Neural cell (in vitro differentiated cells): ENCODE measurements at regions not wholly inside any gene's neighbourhood (a gene's known extent, or its start where the extent isn't known, plus 50 kb on each side); places are given as distances from the start of the nearest gene placed in this dataset.

ENCODE experiments used
- H2AFZ ChIP-seq: fragments of 200-600, 300-800 bp; sonication (generic), shearing (Covaris generic); 2 replicates; pipeline ENCODE4 v1.6.0; 2014; ENCODE audit warnings: low read depth, mild to moderate bottlenecking, antibody characterized with exemption, low read length, moderate library complexity
- H3F3A ChIP-seq: fragments of 200-600 bp; shearing (Covaris generic); 2 replicates; pipeline ENCODE4 v1.6.1; 2016; ENCODE audit warnings: mild to moderate bottlenecking, moderate library complexity, mixed read lengths, antibody characterized with exemption, low read length; ENCODE audit not compliant: insufficient read depth, poor library complexity, severe bottlenecking
- H3K27ac ChIP-seq: fragments of 200-600, 300-800 bp; sonication (generic), shearing (Covaris generic); 2 replicates; pipeline ENCODE4 v1.5.1; 2014; ENCODE audit warnings: mild to moderate bottlenecking, low read length, moderate library complexity
- H3K27me3 ChIP-seq: fragments of 300-800, 200-600 bp; sonication (generic), shearing (Covaris generic); 2 replicates; pipeline ENCODE4 v1.6.0; 2014; ENCODE audit warnings: mild to moderate bottlenecking, low read depth, low read length, moderate library complexity; ENCODE audit not compliant: insufficient read depth
- H3K36me3 ChIP-seq: fragments of 300-800, 200-600 bp; sonication (generic), shearing (Covaris generic); 2 replicates; pipeline ENCODE4 v1.5.1; 2014; ENCODE audit warnings: mild to moderate bottlenecking, antibody characterized with exemption, low read length, moderate library complexity; ENCODE audit not compliant: insufficient read depth
- H3K4me2 ChIP-seq: fragments of 300-800, 200-600 bp; sonication (generic), shearing (Covaris generic); 2 replicates; pipeline ENCODE4 v1.6.0; 2014; ENCODE audit warnings: mild to moderate bottlenecking, low read length
- H3K4me3 ChIP-seq: fragments of 300-800, 200-600 bp; sonication (generic), shearing (Covaris generic); 2 replicates; pipeline ENCODE4 v1.5.1; 2014; ENCODE audit warnings: mild to moderate bottlenecking, low read length, moderate library complexity
- H3K79me2 ChIP-seq: fragments of 200-600 bp; shearing (Covaris generic); replicated peaks from 2 replicates; pipeline ENCODE4 v1.6.0; 2014; ENCODE audit warnings: mild to moderate bottlenecking, low read length, moderate library complexity; ENCODE audit not compliant: insufficient read depth
- H3K9ac ChIP-seq: fragments of 300-800, 200-600 bp; sonication (generic), shearing (Covaris generic); 2 replicates; pipeline ENCODE4 v1.6.1; 2016; ENCODE audit warnings: mild to moderate bottlenecking, low read length, mixed read lengths
- H3K9me2 ChIP-seq: fragments of 200-600 bp; shearing (Covaris generic); 2 replicates; pipeline ENCODE4 v1.6.1; 2016; ENCODE audit warnings: mild to moderate bottlenecking, low read length, mixed read lengths; ENCODE audit not compliant: insufficient read depth
- H3K9me3 ChIP-seq: fragments of 200-600, 300-800 bp; sonication (generic), shearing (Covaris generic); 2 replicates; pipeline ENCODE4 v1.6.1; 2016; ENCODE audit warnings: mild to moderate bottlenecking, mixed run types, low read length, moderate library complexity, mixed read lengths
- H4K20me1 ChIP-seq: fragments of 200-600 bp; shearing (Covaris generic); 2 replicates; pipeline ENCODE4 v1.6.1; 2016; ENCODE audit warnings: mild to moderate bottlenecking, mixed run types; ENCODE audit not compliant: insufficient read depth
- EP300 ChIP-seq: fragments of 450-650 bp; conservative IDR thresholded peaks from 2 replicates; pipeline ENCODE4 v1.6.1; 2014; ENCODE audit warnings: antibody characterized with exemption, mild to moderate bottlenecking, moderate library complexity; ENCODE audit not compliant: poor library complexity, severe bottlenecking
- EZH2 ChIP-seq: fragments of 200-600, 300-800 bp; shearing (Covaris generic), sonication (generic); IDR thresholded peaks from 2 replicates; pipeline ENCODE4 v1.6.1; 2014; ENCODE audit warnings: antibody characterized with exemption, low read length, borderline replicate concordance, mild to moderate bottlenecking; ENCODE audit not compliant: insufficient read depth, poor library complexity, severe bottlenecking
- MXI1 ChIP-seq: fragments of 450-650 bp; conservative IDR thresholded peaks from 2 replicates; pipeline ENCODE4 v1.6.1; 2014; ENCODE audit warnings: antibody characterized with exemption, mild to moderate bottlenecking; ENCODE audit not compliant: poor library complexity, severe bottlenecking
- POLR2AphosphoS5 ChIP-seq: IDR thresholded peaks from 2 replicates; pipeline ENCODE4 v1.6.1; 2012
- RAD21 ChIP-seq: fragments of 450-650 bp; conservative IDR thresholded peaks from 2 replicates; pipeline ENCODE4 v1.6.1; 2014; ENCODE audit warnings: antibody characterized with exemption, mild to moderate bottlenecking, moderate library complexity
- SMC3 ChIP-seq: fragments of 450-650 bp; conservative IDR thresholded peaks from 2 replicates; pipeline ENCODE4 v1.6.1; 2014; ENCODE audit warnings: antibody characterized with exemption, mild to moderate bottlenecking, moderate library complexity; ENCODE audit not compliant: poor library complexity
- TAF1 ChIP-seq: IDR thresholded peaks from 2 replicates; pipeline ENCODE4 v1.6.1; 2012; ENCODE audit warnings: low read depth
- TF ChIP-seq, protein P1 (sequence below): fragments of 450-650 bp; IDR thresholded peaks from 2 replicates; pipeline ENCODE4 v1.5.1; 2014; ENCODE audit warnings: antibody characterized with exemption, mild to moderate bottlenecking, moderate library complexity; ENCODE audit not compliant: poor library complexity, severe bottlenecking
- TF ChIP-seq, protein P2 (sequence below): IDR thresholded peaks from 2 replicates; pipeline ENCODE4 v1.6.1; 2012; ENCODE audit warnings: borderline replicate concordance

GRCh38 chr4:60745800-60746571 is 454.1 kb upstream of the ADGRL3 start:
- Histone ChIP-seq H3K4me3 (no peak overlapping the region), H4K20me1 (no peaks in the 10 kb centered on the region), H3K9me3 (no peaks in the 10 kb centered on the region), H3K27ac (no peak overlapping the region), H3K79me2 (no peaks in the 10 kb centered on the region), H2AFZ (no peak overlapping the region), H3K9me2 (no peaks in the 10 kb centered on the region), H3K36me3 (no peaks in the 10 kb centered on the region), H3K9ac (no peak overlapping the region), H3K4me2 (no peak overlapping the region), H3K27me3 (no peaks in the 10 kb centered on the region), H3F3A (no peaks in the 10 kb centered on the region)
- TF ChIP-seq, protein P1, sequence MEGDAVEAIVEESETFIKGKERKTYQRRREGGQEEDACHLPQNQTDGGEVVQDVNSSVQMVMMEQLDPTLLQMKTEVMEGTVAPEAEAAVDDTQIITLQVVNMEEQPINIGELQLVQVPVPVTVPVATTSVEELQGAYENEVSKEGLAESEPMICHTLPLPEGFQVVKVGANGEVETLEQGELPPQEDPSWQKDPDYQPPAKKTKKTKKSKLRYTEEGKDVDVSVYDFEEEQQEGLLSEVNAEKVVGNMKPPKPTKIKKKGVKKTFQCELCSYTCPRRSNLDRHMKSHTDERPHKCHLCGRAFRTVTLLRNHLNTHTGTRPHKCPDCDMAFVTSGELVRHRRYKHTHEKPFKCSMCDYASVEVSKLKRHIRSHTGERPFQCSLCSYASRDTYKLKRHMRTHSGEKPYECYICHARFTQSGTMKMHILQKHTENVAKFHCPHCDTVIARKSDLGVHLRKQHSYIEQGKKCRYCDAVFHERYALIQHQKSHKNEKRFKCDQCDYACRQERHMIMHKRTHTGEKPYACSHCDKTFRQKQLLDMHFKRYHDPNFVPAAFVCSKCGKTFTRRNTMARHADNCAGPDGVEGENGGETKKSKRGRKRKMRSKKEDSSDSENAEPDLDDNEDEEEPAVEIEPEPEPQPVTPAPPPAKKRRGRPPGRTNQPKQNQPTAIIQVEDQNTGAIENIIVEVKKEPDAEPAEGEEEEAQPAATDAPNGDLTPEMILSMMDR = no peak
- no peak for TF ChIP-seq POLR2AphosphoS5
- no peak for TF ChIP-seq EP300
- no peak for TF ChIP-seq EZH2
- no peak for TF ChIP-seq SMC3
- no peak for TF ChIP-seq RAD21
- TF ChIP-seq, protein P2, sequence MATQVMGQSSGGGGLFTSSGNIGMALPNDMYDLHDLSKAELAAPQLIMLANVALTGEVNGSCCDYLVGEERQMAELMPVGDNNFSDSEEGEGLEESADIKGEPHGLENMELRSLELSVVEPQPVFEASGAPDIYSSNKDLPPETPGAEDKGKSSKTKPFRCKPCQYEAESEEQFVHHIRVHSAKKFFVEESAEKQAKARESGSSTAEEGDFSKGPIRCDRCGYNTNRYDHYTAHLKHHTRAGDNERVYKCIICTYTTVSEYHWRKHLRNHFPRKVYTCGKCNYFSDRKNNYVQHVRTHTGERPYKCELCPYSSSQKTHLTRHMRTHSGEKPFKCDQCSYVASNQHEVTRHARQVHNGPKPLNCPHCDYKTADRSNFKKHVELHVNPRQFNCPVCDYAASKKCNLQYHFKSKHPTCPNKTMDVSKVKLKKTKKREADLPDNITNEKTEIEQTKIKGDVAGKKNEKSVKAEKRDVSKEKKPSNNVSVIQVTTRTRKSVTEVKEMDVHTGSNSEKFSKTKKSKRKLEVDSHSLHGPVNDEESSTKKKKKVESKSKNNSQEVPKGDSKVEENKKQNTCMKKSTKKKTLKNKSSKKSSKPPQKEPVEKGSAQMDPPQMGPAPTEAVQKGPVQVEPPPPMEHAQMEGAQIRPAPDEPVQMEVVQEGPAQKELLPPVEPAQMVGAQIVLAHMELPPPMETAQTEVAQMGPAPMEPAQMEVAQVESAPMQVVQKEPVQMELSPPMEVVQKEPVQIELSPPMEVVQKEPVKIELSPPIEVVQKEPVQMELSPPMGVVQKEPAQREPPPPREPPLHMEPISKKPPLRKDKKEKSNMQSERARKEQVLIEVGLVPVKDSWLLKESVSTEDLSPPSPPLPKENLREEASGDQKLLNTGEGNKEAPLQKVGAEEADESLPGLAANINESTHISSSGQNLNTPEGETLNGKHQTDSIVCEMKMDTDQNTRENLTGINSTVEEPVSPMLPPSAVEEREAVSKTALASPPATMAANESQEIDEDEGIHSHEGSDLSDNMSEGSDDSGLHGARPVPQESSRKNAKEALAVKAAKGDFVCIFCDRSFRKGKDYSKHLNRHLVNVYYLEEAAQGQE = no peak
- TF ChIP-seq TAF1 = no peak
- no peak for TF ChIP-seq MXI1

DNA sequence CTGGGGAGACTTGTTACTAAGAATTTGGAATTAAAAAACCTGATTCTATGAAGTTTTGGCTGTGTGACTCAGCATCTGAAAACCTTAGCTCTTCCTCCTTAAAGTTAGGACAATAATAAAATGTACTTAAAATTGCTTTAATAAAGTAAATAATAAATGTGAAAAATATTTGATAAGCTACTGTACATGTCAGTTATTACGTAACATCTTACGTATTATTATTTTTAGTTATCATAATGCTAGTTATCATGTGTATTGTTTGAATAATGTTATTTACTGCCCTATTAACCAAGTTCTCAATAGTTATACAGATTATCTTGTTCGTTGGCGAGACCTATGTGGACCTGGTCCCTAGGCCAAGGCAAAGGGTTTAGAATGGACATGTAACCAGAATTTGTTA is 449.2 kb upstream of the ADGRL3 start:
- no peak for TF ChIP-seq EZH2
- TF ChIP-seq MXI1 = no peak
- TF ChIP-seq, protein P1 = no peak
- TF ChIP-seq, protein P2 = no peak
- no peak for TF ChIP-seq SMC3
- TF ChIP-seq EP300 = no peak
- TF ChIP-seq RAD21 = no peak
- TF ChIP-seq TAF1 = no peak
- TF ChIP-seq POLR2AphosphoS5 = no peak
- Histone ChIP-seq H2AFZ (no peak overlapping the region), H3K9me2 (no peaks in the 10 kb centered on the region), H3K9me3 (no peaks in the 10 kb centered on the region), H3K4me3 (no peak overlapping the region), H3K4me2 (no peak overlapping the region), H3K36me3 (no peaks in the 10 kb centered on the region), H3K27ac (no peak overlapping the region), H4K20me1 (no peaks in the 10 kb centered on the region), H3K9ac (no peak overlapping the region), H3K27me3 (no peaks in the 10 kb centered on the region), H3F3A (no peaks in the 10 kb centered on the region), H3K79me2 (no peaks in the 10 kb centered on the region)
